NCI-H187 (cell line): ENCODE measurements at regions not wholly inside any gene's neighbourhood (a gene's known extent, or its start where the extent isn't known, plus 50 kb on each side); places are given as distances from the start of the nearest gene placed in this dataset.
"Not testable (repeated sequence)": the region's sequence is repeated elsewhere in the genome, so short reads cannot be mapped to it uniquely, and the experiment has no call there.

Experiments used
- DNase-seq, 2 experiments: peaks; one replicate each; lab custom pipeline; 2025; lab: John Stamatoyannopoulos, UW

GRCh38 chr4:141459020-141459419 lies 177.4 kb upstream of the IL15 start:
- DNase-seq, result no peak

GRCh38 chr4:141462361-141462760 lies 174.0 kb upstream of the IL15 start:
- DNase-seq, result no peak

- no peak for DNase-seq
Observed at GRCh38 chr4:141463678-141464077, 172.7 kb upstream of the IL15 start.

GRCh38 chr4:141464366-141464765 lies 172.0 kb upstream of the IL15 start:
- DNase-seq, result no peak

- DNase-seq, result no peak
Observed at GRCh38 chr4:141465171-141465570, 171.2 kb upstream of the IL15 start.

- DNase-seq, result no peak
Observed at GRCh38 chr4:141467225-141467624, 169.2 kb upstream of the IL15 start.

- no peak for DNase-seq
Observed at GRCh38 chr4:141469392-141469791, 167.0 kb upstream of the IL15 start.

- DNase-seq, result no peak
Observed at GRCh38 chr4:141473026-141473540, 163.3 kb upstream of the IL15 start.

GRCh38 chr4:141473952-141474351 lies 162.4 kb upstream of the IL15 start:
- DNase-seq, result no peak

- DNase-seq, result no peak
Observed at GRCh38 chr4:141480950-141481349, 155.4 kb upstream of the IL15 start.

- DNase-seq, result not testable (repeated sequence)
Observed at GRCh38 chr4:141484298-141484697, 152.1 kb upstream of the IL15 start.

GRCh38 chr4:141486375-141486997 lies 149.9 kb upstream of the IL15 start:
- no peak for DNase-seq

- no peak for DNase-seq
Observed at GRCh38 chr4:141497627-141498026, 138.8 kb upstream of the IL15 start.

GRCh38 chr4:141499261-141499853 lies 137.0 kb upstream of the IL15 start:
- no peak for DNase-seq

GRCh38 chr4:141501395-141501794 lies 135.0 kb upstream of the IL15 start:
- no peak for DNase-seq

GRCh38 chr4:141501931-141502330 lies 134.5 kb upstream of the IL15 start:
- no peak for DNase-seq

GRCh38 chr4:141502755-141503154 lies 133.6 kb upstream of the IL15 start:
- no peak for DNase-seq

GRCh38 chr4:141503260-141503659 lies 133.1 kb upstream of the IL15 start:
- DNase-seq, result no peak

GRCh38 chr4:141511055-141511454 lies 125.3 kb upstream of the IL15 start:
- no peak for DNase-seq

GRCh38 chr4:141513866-141514265 lies 122.5 kb upstream of the IL15 start:
- no peak for DNase-seq

GRCh38 chr4:141518222-141518621 lies 118.2 kb upstream of the IL15 start:
- no peak for DNase-seq

GRCh38 chr4:141524116-141524515 lies 112.3 kb upstream of the IL15 start:
- no peak for DNase-seq

- DNase-seq, result no peak
Observed at GRCh38 chr4:141524841-141525240, 111.5 kb upstream of the IL15 start.

GRCh38 chr4:141530627-141531026 lies 105.8 kb upstream of the IL15 start:
- no peak for DNase-seq
